ENCODE measurements at regions not wholly inside any gene's neighbourhood (a gene's known extent, or its start where the extent isn't known, plus 50 kb on each side); places are given as distances from the start of the nearest gene placed in this dataset.

DNA sequence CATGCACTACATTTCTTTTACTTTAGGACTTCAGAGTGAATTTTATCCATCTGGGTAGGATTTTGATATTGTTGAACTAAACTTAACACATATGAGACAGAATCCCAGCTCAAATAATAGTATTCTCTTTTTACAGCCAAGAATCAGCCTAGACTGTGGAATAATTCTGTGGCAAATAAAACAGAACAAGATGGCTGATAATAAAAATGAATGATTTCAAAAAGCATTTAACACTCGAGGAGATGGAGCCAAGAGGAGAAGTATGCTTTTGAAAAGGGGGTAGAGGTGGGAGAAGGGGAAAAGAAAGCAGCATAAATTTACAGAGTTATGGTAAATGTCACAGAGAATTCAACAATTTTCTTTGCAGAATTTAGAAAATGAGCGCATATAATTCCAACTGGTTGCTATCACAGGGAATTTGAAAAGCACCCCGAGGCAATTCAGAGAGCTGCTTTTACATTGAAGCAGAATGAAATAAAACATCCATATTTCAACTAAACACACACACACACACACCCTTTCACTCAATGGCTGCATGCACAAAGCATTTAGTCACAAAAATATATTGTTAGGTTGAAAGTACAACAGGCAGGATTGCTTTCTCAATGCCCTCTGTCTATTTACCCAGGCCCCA is 60.2 kb upstream of the DMAC1 start:
- H3K27ac ChIP-seq = no peak overlapping the region
- no peaks in the 10 kb centered on the region for H3K36me3 ChIP-seq
- H3K27me3 ChIP-seq = no peaks in the 10 kb centered on the region
- H3K9me3 ChIP-seq = no peaks in the 10 kb centered on the region
- 81 to 82% methylated on average over 3 of the region's 3 CpGs for WGBS, 2 donors
- no peak overlapping the region for H3K4me3 ChIP-seq
- no peaks in the 10 kb centered on the region for H3K4me1 ChIP-seq
- TF ChIP-seq EP300 (IDR thresholded peaks at IDR 0.05) (no peak), POLR2AphosphoS5 (IDR thresholded peaks at IDR 0.05) (no peak), POLR2A (IDR thresholded peaks at IDR 0.05) (no peak)
- TF ChIP-seq, protein P1, sequence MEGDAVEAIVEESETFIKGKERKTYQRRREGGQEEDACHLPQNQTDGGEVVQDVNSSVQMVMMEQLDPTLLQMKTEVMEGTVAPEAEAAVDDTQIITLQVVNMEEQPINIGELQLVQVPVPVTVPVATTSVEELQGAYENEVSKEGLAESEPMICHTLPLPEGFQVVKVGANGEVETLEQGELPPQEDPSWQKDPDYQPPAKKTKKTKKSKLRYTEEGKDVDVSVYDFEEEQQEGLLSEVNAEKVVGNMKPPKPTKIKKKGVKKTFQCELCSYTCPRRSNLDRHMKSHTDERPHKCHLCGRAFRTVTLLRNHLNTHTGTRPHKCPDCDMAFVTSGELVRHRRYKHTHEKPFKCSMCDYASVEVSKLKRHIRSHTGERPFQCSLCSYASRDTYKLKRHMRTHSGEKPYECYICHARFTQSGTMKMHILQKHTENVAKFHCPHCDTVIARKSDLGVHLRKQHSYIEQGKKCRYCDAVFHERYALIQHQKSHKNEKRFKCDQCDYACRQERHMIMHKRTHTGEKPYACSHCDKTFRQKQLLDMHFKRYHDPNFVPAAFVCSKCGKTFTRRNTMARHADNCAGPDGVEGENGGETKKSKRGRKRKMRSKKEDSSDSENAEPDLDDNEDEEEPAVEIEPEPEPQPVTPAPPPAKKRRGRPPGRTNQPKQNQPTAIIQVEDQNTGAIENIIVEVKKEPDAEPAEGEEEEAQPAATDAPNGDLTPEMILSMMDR (IDR thresholded peaks at IDR 0.05) = no peak
- no peak for ATAC-seq (ENCODE audit: low FRiP score in 2 of 2)
- DNase-seq = no peak

DNA sequence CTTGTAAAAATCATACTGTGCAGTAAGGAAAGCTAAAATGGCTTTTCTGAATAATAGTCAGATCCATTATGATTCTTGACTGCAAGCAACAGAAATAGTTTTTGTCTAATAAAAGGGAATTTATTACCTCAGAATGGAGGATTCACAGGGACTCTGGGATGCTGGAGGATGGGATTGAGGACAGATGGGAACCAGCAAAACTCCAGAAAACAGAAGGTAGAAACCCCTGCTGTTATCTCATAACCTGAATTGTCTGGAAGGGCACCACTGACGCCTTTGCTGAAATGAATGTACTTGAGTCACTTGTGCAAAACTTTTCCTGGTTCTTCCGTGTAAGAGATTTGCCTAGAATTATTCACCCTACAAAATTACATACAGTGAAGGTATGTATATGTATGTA is 58.6 kb upstream of the DMAC1 start:
- WGBS, 2 donors = 86 to 91% methylated on average over 2 of the region's 2 CpGs
- H3K4me1 ChIP-seq = no peaks in the 10 kb centered on the region
- H3K27ac ChIP-seq = no peak overlapping the region
- no peaks in the 10 kb centered on the region for H3K27me3 ChIP-seq
- H3K9me3 ChIP-seq = no peaks in the 10 kb centered on the region
- no peak for ATAC-seq (ENCODE audit: low FRiP score in 2 of 2)
- no peaks in the 10 kb centered on the region for H3K36me3 ChIP-seq
- no peak for DNase-seq
- TF ChIP-seq POLR2A (IDR thresholded peaks at IDR 0.05) (no peak), POLR2AphosphoS5 (IDR thresholded peaks at IDR 0.05) (no peak), EP300 (IDR thresholded peaks at IDR 0.05) (no peak)
- TF ChIP-seq, protein P1 (IDR thresholded peaks at IDR 0.05) = no peak
- H3K4me3 ChIP-seq = no peak overlapping the region

DNA sequence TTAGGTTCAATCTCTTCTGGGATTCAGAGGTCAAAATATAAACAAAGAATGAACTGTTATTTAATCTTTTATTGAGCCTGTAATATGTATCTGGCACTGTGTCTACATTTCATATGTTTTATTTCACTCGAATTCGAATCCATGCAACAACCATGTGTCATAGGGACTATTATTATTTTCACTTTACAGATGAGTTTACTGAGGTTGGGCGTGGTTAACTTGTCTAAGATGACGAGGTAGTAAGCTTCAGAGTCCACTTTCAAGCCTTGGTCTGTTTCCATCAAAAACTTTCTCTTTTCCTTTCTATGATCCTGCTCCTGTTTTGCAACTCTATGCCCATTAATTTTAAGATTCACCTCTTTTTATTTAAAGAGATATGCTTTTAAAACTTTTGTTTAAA is 55.2 kb upstream of the DMAC1 start:
- H3K4me3 ChIP-seq = no peak overlapping the region
- ATAC-seq (ENCODE audit: low FRiP score in 2 of 2) (no peak), DNase-seq (no peak)
- no peaks in the 10 kb centered on the region for H3K36me3 ChIP-seq
- WGBS, 2 donors = 63 to 89% methylated on average over 4 of the region's 4 CpGs
- no peaks in the 10 kb centered on the region for H3K27me3 ChIP-seq
- TF ChIP-seq EP300 (IDR thresholded peaks at IDR 0.05) (no peak), POLR2AphosphoS5 (IDR thresholded peaks at IDR 0.05) (no peak), POLR2A (IDR thresholded peaks at IDR 0.05) (no peak)
- TF ChIP-seq, protein P1 (IDR thresholded peaks at IDR 0.05) = no peak
- H3K4me1 ChIP-seq = no peaks in the 10 kb centered on the region
- H3K9me3 ChIP-seq = no peaks in the 10 kb centered on the region
- no peak overlapping the region for H3K27ac ChIP-seq
